Vagina (tissue), 2 donors: ENCODE measurements at regions not wholly inside any gene's neighbourhood (a gene's known extent, or its start where the extent isn't known, plus 50 kb on each side); places are given as distances from the start of the nearest gene placed in this dataset.
"Not testable (repeated sequence)": the region's sequence is repeated elsewhere in the genome, so short reads cannot be mapped to it uniquely, and the experiment has no call there.

Experiments
- CTCF ChIP-seq, 3 experiments: fragments of 450-650 bp in 2 of 3; fragments of 200-600 bp in 1 of 3; sonication (generic) in 1 of 3; IDR thresholded peaks; one replicate each; pipeline ENCODE4 v1.5.1; 2017 to 2019; ENCODE audit warnings: antibody characterized with exemption in 3 of 3, mild to moderate bottlenecking in 2 of 3, moderate library complexity in 2 of 3
- POLR2A ChIP-seq, 2 donors: fragments of 450-650 bp; IDR thresholded peaks; one replicate each; pipeline ENCODE4 v1.6.1; 2017; ENCODE audit warnings: antibody characterized with exemption in 2 of 2, mild to moderate bottlenecking in 2 of 2, moderate library complexity in 2 of 2
- POLR2AphosphoS5 ChIP-seq, 2 donors: sonication (generic); formaldehyde crosslinking; IDR thresholded peaks; one replicate each; pipeline ENCODE4 v1.9.0; 2017; ENCODE audit warnings: antibody characterized with exemption in 2 of 2, mild to moderate bottlenecking in 2 of 2, low read depth in 1 of 2; ENCODE audit not compliant: insufficient read depth in 1 of 2

- TF ChIP-seq CTCF (IDR thresholded peaks at IDR 0.05); POLR2A (IDR thresholded peaks at IDR 0.05); POLR2AphosphoS5 (IDR thresholded peaks at IDR 0.05; ENCODE audit: insufficient read depth in 1 of 2, low read depth in 1 of 2): not testable (repeated sequence)
Observed at GRCh38 chr6:56812851-56813250, 142.1 kb upstream of the BEND6 start.
